Activated CD4-positive, alpha-beta T cell treated with anti-CD3 and anti-CD28 coated beads for 48 hours (primary cell): ENCODE measurements at regions not wholly inside any gene's neighbourhood (a gene's known extent, or its start where the extent isn't known, plus 50 kb on each side); places are given as distances from the start of the nearest gene placed in this dataset.

Source experiments
- DNase-seq: peaks from one replicate; pipeline ENCODE4 v3.0.0-alpha.2; 2020

- DNase-seq, result no peak
Measured at GRCh38 chr1:5765997-5766913, 226.0 kb downstream of the NPHP4 start.

DNA sequence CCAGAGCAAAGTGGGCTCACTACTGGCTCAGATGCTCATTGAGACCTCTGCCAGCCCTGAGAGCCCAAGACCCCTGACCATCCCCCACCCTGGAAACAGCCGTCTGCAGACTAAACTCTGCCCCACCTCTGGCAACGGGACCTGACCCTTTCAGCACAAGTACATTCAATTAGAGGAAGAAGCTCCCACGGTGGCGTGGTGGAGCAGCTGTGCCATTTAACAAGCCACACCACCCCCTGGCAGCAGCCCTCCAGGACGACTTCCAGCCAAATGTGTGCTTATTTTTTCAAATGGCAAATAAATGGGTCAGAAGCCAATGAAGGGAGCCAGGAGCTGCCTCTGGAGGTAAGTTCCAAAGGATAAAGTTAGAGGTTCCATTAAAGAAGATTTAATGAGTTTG is 226.7 kb downstream of the NPHP4 start:
- DNase-seq, result no peak

DNA sequence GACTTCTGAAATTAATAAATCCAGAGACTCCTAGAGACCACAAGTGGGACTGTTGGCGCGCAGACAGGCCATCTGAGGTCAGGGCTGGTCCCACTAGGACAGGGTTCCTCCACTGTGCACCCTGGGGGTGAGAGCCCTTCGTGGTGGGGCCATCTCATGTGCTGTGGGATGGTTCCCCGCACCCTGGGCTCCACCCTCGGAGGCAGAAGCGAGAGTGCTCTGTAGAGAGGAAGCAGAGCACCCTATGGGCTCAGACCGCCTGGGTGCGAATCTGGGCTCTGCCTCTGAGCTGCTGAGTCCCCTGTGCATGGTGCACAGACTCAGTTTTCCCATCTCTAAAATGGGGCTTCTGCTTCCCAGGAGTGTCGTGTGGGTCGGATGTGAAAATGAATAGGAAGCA is 227.3 kb downstream of the NPHP4 start:
- no peak for DNase-seq

DNA sequence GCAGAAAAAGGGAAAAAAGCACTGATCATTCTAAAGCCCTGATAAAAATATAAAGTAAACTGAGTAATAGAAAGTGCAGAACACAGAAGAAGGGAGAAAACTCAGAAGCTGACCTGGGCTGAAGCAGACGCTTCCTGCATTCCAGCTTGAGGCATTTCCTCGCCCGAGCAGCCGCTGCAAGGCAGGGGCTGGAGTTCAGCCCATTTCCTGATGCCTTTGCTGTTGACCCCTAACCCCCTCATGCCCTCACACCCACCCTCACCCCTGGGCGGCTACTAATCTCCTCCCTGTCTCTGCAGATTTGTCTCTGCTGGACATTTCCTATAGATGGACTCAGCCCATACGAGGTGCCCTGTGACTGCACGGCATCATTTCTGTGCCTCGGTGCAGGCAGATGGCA is 227.8 kb downstream of the NPHP4 start:
- no peak for DNase-seq

- no peak for DNase-seq
Measured at GRCh38 chr1:5763696-5764370, 228.4 kb downstream of the NPHP4 start.

DNA sequence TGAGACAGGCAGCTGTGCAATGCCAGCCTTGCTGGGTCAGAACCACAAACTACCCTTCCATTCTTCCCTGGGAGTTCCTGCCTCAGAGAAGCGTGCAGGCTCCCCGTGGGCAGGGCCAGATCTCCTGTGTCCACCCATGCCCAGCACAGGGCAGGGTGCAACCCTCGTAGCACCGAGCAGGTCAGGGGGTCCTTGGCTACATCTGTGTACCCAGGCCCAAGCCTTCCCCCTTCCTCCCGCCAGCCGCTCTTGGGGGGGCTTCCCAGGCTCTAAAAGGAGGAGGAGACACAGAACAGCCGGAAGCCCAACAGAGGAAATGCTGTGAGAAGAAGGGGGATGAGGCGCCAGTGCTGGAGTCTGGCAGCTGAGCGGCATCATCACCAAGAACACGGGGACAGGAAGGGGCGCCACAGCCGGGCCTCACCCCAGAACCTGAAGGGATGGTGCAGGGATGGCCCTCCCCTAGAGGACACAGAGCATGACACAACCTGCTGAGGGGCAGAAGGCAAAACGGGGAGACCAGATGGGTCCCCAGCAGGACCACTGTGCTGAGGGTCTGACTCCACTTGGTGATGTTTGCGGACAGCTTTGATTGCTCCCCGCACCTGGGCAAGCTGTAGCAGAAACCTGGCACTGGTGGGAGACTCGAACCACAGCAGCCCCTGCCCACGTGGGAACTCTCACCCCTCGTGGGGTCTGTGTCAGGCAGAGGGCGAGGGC is 233.2 kb downstream of the NPHP4 start:
- DNase-seq, result no peak

GRCh38 chr1:5758000-5758858 is 234.0 kb downstream of the NPHP4 start:
- DNase-seq, result no peak

GRCh38 chr1:5757187-5757805 is 234.9 kb downstream of the NPHP4 start:
- DNase-seq, result no peak

DNA sequence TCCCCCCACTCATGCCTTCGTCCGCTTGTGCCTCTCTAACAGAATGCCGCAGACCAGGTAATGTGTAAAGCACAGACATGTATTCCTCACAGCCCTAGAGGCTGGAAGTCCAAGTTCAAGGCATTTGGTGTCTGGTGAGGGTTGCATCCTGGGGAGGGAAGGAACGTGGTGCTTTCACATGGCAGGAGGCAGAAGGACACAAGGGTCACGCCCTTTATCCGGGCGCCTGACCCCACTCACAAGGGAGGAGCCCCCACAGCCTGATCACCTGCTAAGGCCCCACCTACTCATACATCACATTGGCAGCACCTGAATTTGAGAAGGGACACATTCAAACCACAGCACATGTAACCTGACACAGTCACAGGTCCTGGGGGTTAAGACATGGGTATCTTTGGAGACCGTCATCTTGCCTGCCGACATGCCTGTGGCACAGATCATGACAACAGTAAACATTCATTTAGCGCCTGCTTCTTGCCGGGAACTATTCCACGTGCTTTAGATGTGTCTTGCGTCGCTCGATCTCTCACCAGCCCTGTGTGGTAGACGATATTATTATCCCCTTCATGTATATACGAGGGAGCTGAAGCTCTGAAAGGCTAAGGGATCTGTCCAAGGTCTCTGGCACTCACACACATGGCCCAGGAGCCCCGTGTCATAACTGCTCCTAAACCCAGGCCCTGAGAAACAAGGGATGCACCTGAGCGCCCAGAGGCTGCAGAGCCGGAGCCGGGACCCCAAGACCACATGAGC is 235.6 kb downstream of the NPHP4 start:
- DNase-seq, result no peak

DNA sequence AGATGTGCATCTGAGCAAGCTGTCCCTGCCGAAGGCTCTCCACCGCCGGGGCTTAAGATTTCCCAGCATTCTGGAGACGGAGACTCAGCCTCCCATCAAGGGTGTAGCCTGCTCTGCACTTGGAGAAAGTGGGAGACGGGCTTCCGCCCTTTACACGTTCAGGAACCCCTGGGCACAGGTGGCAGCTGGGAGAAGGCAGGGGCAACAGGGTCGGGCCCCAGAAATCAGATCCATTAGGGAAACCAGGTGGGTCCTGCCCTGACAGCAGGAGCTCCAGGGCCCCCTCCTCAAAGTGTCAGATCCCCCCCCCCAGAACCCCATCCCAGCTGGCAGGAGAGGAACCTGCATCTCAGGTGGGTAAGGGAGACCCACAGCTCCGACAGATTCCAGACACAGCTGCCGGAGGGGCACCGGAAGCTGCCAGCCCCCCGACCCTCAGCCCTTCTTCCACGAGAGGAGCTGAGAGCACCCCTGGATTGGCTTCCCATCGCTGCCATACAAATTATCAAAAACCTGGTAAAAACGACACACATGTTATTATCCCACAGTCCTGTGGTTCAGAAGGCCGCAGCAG is 236.6 kb downstream of the NPHP4 start:
- no peak for DNase-seq

GRCh38 chr1:5754817-5755551 is 237.2 kb downstream of the NPHP4 start:
- no peak for DNase-seq

DNA sequence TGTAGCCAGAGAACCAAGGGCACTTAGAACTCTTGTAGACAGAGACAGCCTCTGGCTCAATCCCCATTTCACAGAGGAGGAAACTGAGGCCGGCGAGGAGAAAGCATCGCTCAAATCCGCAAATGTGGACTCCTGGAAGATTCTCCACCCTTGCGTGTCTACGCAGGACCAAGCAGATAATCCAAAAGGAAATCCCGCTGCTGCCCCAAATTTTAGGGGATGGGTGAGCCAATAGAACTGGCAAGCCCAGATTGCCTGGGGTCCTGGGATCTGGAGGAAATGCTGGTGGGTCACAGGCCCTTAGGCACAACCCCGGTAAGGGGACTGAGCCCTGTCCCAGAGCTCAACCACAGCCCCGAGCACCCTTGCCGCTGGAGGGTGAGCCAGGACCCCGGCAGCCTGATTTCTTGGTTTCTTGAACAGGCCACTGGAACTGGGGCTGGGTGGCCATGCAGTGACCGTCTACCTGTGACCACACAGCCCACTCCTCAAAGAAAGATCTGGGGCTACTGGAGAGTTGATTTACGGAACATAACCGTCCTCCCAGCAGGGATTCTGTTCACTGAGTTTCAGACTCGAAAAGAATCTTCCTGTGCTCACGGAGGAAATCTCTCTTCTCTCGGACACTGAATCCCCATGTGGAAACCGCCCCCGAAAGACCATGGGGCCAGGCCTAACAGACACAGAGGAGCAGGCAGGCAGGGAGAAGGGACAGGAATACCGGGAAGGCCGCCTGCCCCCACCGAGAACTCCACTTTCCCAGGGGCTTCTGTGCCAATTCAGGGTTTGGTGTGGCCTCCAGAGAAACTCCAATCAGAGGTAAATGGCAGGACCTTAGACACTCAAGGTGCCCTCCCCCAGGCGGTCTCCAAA is 238.4 kb downstream of the NPHP4 start:
- no peak for DNase-seq

DNA sequence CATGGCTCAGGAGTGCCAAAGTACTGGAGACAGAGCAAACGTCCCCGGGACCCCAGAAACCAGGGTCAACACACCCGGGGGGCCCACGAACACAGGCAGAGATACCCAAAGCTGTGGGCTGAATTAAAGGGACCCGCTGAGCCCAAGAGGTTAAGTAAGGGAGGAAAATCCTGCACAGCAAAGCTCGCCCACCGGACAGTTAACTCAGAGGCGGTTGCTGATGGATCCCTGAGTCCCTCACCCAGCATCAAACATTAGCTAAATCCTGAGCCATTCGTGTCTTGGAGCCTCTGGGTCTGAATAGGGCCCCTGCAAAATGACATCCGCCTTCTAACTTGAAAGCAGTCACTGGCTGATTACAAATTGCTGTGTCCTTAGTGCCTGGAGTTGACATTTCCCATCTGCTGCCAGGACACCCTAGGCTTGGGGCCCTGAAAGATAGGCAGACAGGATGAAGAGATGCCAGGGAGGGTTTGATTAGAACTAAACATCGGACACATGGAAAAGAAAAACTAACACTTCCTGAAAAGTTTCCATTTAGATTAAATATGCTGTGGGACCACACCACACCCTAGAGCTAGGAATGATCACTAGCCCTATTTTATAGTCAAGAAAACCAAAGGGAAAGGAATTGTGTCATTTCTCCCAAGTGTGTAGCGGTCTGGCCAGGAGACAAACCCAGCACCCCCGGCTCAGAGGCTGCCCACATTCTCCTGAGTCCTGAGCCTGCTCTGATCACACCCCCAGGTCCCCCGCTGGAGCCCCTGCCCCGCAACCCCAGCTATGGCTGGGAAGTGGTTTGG is 239.3 kb downstream of the NPHP4 start:
- no peak for DNase-seq

DNA sequence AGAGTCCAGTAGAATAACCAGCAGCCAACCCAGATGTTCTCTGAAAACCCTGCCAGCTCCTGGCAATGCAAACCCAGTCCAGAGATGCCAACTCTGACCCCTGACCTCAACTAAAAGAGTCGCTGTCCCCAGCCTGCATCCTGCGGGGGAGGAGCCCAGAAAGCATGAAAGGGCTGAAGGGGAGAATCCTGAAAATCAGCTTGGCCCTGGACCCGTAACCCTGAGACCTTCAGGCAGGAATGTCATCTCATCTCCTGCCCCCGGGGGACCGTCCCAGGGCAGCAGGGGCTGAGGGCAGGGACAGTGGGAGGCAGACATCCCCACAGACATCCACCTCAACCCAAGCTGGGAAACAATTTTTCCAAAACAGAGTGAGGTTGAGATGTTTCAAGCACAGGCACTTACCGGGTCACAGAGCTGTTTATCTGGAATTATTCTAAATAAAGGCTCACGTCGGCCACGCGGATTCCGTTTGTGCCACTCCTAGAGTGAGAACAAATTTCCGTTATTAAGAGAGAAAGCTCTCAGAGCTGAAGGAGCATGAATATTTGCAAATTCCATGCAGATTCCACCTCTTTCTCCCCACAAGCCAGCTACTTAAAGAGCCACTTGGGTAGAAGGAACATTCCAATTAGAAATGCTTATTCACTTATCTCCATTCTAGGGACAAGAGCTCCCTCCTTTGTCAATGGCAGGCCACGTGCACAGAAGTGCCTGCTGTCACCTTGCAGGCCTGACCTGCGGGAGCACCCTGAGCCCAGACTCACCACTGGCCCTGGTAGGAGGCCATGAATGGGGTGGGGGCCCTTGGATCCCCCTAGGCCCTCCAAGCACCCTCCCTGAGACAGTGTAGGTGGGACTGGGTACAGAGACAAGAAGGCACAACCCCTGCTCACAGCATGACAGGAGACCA is 240.1 kb downstream of the NPHP4 start:
- no peak for DNase-seq

DNA sequence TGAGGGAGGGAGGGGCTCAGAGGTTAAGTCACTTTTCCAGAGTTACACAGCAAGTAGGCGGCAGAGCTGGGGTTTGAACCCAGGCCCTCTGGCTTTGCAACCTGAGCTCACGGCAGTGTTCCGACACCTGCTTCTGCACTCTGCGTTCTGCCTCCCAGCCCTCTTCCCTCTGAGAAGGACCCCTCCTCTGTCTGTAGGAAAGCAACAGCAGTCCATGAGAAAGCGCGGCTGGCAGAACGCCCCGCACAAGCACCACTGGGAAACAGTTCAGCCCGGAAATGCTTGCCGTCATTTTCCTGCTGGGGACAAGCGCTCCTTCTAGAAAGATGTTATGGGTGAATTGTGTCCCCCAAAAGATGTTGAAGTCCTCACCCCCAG is 241.1 kb downstream of the NPHP4 start:
- no peak for DNase-seq

GRCh38 chr1:5750186-5751162 is 241.8 kb downstream of the NPHP4 start:
- DNase-seq, result no peak
